Pancreas (tissue), 10 donors: ENCODE measurements at regions not wholly inside any gene's neighbourhood (a gene's known extent, or its start where the extent isn't known, plus 50 kb on each side); places are given as distances from the start of the nearest gene placed in this dataset.

ENCODE experiments used
- ATAC-seq, 4 donors: fragments of 200-7000 bp; cut with Tn5 transposase; one replicate each; pipeline versions ENCODE4 v1.8.0 to v1.9.1; 2020; ENCODE audit warnings: mild to moderate bottlenecking in 4 of 4, moderate library complexity in 4 of 4
- DNase-seq, 6 donors: peaks; one replicate each; pipeline ENCODE4 v3.0.0-alpha.2; 2020
- FAIRE-seq: peaks from 2 replicates; lab custom pipeline; 2012; peaks lifted over from hg19 to GRCh38; lab: Jason Lieb, UNC
- H3K27ac ChIP-seq, 4 donors: fragments of 200-600 bp; sonication (generic); 1 replicate in 3 of 4; 2 replicates in 1 of 4; pipeline versions ENCODE4 v1.5.0 to v1.8.0; 2020
- H3K27me3 ChIP-seq, 4 donors: fragments of 200-600 bp; one replicate each; pipeline ENCODE4 v1.8.0; 2021
- H3K36me3 ChIP-seq, 3 donors: fragments of 200-600 bp; sonication (generic) in 1 of 3; one replicate each; pipeline versions ENCODE4 v1.5.0 to v1.8.0; 2020 to 2021
- H3K4me1 ChIP-seq, 3 donors: fragments of 200-600 bp; one replicate each; pipeline ENCODE4 v1.8.0; 2021
- H3K4me3 ChIP-seq, 4 donors: fragments of 200-600 bp; sonication (generic) in 2 of 4; one replicate each; pipeline versions ENCODE4 v1.5.0 to v1.8.0; 2020 to 2021
- H3K9me3 ChIP-seq, 4 donors: fragments of 200-600 bp; one replicate each; pipeline ENCODE4 v1.8.0; 2021
- CTCF ChIP-seq, 4 donors: fragments of 200-600 bp; sonication (generic) in 3 of 4; IDR thresholded peaks; one replicate each; pipeline versions ENCODE4 v1.5.0 to v1.8.0; 2021; ENCODE audit warnings: antibody characterized with exemption in 4 of 4
- WGBS, 2 donors: extraction: QIAGEN DNeasy Blood & Tissue Kit; methylation state at CpG; one replicate each; pipeline ENCODE4 v1.1.7; 2013; 5-methylcytosine and 5-hydroxymethylcytosine counted together
- intact Hi-C, 3 donors: fragments of 100-400 bp; cut with DNase I; formaldehyde crosslinking; loops; one replicate each; pipeline versions ENCODE4 v1.11.1 to v1.14.2; 2022
- donor health status: healthy with polysubstance abuse.
- donor health status: DM: no; HTN: no; CAD: no; lungs with moderate emphysema.
- donor health status: DM: no; HTN: no; CAD: no.
- donor health status: control.
- donor health status: control.
- donor health status: Bipolar disorder and iron deficiency.
- donor health status: DM: yes; HTN: yes; CAD: no.
- donor health status: DM: no; HTN: no; CAD: no.
- donor health status: DM: no; HTN: no; CAD: no.
- donor health status: DM: yes; HTN: yes; CAD: no.

- FAIRE-seq (no peak), ATAC-seq (no peak), DNase-seq (no peak)
- Histone ChIP-seq H3K9me3 (no peaks in the 10 kb centered on the region), H3K27ac (no peak overlapping the region), H3K4me1 (peaks cover 0 to 2% (median 0%) of the 10 kb centered on the region in 3 donors), H3K36me3 (no peaks in the 10 kb centered on the region), H3K4me3 (no peak overlapping the region), H3K27me3 (no peaks in the 10 kb centered on the region)
- WGBS, 2 donors, result 71 to 87% methylated on average over 1 of the region's 1 CpG
- intact Hi-C loops, result no loop called here
- TF ChIP-seq CTCF (IDR thresholded peaks at IDR 0.05), result no peak
Observed at GRCh38 chr3:64816355-64816754, 128.6 kb upstream of the ADAMTS9 start.

GRCh38 chr3:64815789-64816188 lies 128.0 kb upstream of the ADAMTS9 start:
- Histone ChIP-seq H3K4me1 (peaks cover 0 to 2% (median 0%) of the 10 kb centered on the region in 3 donors), H3K4me3 (no peak overlapping the region), H3K27ac (no peak overlapping the region), H3K9me3 (no peaks in the 10 kb centered on the region), H3K36me3 (no peaks in the 10 kb centered on the region), H3K27me3 (no peaks in the 10 kb centered on the region)
- WGBS, 2 donors, result 74 to 79% methylated on average over 4 of the region's 4 CpGs
- ATAC-seq, result peak in 1 of 4 donors; percentile 16
- intact Hi-C loops, result no loop called here
- FAIRE-seq, result no peak
- TF ChIP-seq CTCF (IDR thresholded peaks at IDR 0.05), result no peak
- no peak for DNase-seq

- Histone ChIP-seq H3K36me3 (no peaks in the 10 kb centered on the region), H3K4me3 (no peak overlapping the region), H3K9me3 (no peaks in the 10 kb centered on the region), H3K27me3 (no peaks in the 10 kb centered on the region), H3K4me1 (peaks cover 0 to 2% (median 0%) of the 10 kb centered on the region in 3 donors), H3K27ac (peak overlapping the region in 1 of 4 donors; percentile 8)
- DNase-seq (no peak), FAIRE-seq (no peak), ATAC-seq (peak in 2 of 4 donors; percentile 12 to 45)
- intact Hi-C loops, result no loop called here
- 40 to 41% methylated on average over 3 of the region's 3 CpGs for WGBS, 2 donors
- no peak for TF ChIP-seq CTCF (IDR thresholded peaks at IDR 0.05)
Observed at GRCh38 chr3:64815195-64815631, 127.4 kb upstream of the ADAMTS9 start.

GRCh38 chr3:64814351-64814750 lies 126.6 kb upstream of the ADAMTS9 start:
- ATAC-seq, result no peak
- H3K36me3 ChIP-seq, result no peaks in the 10 kb centered on the region
- no peak for DNase-seq
- WGBS, 2 donors, result 53 to 58% methylated on average over 2 of the region's 2 CpGs
- no peak for TF ChIP-seq CTCF (IDR thresholded peaks at IDR 0.05)
- H3K4me1 ChIP-seq, result peaks cover 0 to 2% (median 0%) of the 10 kb centered on the region in 3 donors
- intact Hi-C loops, result no loop called here
- no peaks in the 10 kb centered on the region for H3K9me3 ChIP-seq
- no peaks in the 10 kb centered on the region for H3K27me3 ChIP-seq
- no peak for FAIRE-seq
- no peak overlapping the region for H3K27ac ChIP-seq
- H3K4me3 ChIP-seq, result no peak overlapping the region

- WGBS, 2 donors, result 36 to 46% methylated on average over 3 of the region's 3 CpGs
- no peaks in the 10 kb centered on the region for H3K27me3 ChIP-seq
- intact Hi-C loops, result no loop called here
- H3K9me3 ChIP-seq, result no peaks in the 10 kb centered on the region
- ATAC-seq, result no peak
- H3K27ac ChIP-seq, result no peak overlapping the region
- FAIRE-seq, result no peak
- peaks cover 0 to 2% (median 0%) of the 10 kb centered on the region in 3 donors for H3K4me1 ChIP-seq
- H3K4me3 ChIP-seq, result no peak overlapping the region
- no peaks in the 10 kb centered on the region for H3K36me3 ChIP-seq
- DNase-seq, result no peak
- no peak for TF ChIP-seq CTCF (IDR thresholded peaks at IDR 0.05)
Observed at GRCh38 chr3:64813326-64813725, 125.5 kb upstream of the ADAMTS9 start.
